Choroid plexus epithelial cell (primary cell): ENCODE measurements at regions not wholly inside any gene's neighbourhood (a gene's known extent, or its start where the extent isn't known, plus 50 kb on each side); places are given as distances from the start of the nearest gene placed in this dataset.

Experiments used
- DNase-seq: peaks from one replicate; pipeline ENCODE4 v3.0.0-alpha.2; 2010; ENCODE audit warnings: low read depth
- H3K4me3 ChIP-seq: 2 replicates; pipeline ENCODE4 v1.5.1; 2011; ENCODE audit warnings: low read depth, mild to moderate bottlenecking, control low read depth, low read length, moderate library complexity
- TF ChIP-seq, protein P1 (sequence below): conservative IDR thresholded peaks from 2 replicates; pipeline ENCODE4 v1.5.1; 2011; ENCODE audit warnings: low read depth, mild to moderate bottlenecking, control low read depth, inconsistent platforms, low read length, moderate library complexity

DNA sequence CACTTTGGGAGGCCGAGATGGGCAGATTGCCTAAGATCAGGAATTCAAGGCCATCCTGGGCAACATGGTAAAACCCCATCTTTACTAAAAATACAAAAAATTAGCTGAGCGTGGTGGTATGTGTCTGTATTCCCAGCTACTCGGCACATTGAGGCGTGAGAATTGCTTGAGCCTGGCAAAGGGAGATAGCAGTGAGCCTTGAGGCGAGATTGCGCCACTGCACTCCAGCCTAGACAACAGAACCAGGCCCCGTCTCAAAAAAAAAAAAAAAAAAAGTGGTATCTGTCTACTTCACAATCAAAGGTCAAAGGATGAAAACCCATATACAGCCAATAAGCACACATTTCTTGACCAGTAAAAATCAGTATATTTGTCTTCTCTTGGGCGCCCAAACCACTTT is 728.5 kb upstream of the ADAMTS16 start:
- TF ChIP-seq, protein P1, sequence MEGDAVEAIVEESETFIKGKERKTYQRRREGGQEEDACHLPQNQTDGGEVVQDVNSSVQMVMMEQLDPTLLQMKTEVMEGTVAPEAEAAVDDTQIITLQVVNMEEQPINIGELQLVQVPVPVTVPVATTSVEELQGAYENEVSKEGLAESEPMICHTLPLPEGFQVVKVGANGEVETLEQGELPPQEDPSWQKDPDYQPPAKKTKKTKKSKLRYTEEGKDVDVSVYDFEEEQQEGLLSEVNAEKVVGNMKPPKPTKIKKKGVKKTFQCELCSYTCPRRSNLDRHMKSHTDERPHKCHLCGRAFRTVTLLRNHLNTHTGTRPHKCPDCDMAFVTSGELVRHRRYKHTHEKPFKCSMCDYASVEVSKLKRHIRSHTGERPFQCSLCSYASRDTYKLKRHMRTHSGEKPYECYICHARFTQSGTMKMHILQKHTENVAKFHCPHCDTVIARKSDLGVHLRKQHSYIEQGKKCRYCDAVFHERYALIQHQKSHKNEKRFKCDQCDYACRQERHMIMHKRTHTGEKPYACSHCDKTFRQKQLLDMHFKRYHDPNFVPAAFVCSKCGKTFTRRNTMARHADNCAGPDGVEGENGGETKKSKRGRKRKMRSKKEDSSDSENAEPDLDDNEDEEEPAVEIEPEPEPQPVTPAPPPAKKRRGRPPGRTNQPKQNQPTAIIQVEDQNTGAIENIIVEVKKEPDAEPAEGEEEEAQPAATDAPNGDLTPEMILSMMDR = no peak
- H3K4me3 ChIP-seq = no peak overlapping the region
- no peak for DNase-seq

DNA sequence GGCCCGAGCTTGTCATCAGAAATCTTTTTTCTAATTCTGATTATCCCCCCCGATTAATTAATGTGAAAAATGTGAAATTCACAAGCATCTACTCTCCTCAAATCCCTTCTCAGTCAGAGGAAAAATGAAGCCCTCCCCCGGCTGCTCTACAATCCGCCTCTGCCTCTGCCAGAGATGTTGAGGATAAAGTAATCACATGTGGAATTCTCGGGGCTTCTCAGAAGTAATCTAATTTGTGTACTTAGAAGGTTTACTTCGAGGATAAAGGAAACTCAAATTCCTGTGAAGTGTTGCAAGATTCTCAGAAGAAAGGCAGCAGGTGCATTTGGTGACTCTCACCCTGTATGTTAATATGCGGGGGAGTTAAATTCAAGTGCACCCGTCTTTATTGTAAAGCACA is 726.1 kb upstream of the ADAMTS16 start:
- TF ChIP-seq, protein P1 = no peak
- DNase-seq = no peak
- H3K4me3 ChIP-seq = no peak overlapping the region

DNA sequence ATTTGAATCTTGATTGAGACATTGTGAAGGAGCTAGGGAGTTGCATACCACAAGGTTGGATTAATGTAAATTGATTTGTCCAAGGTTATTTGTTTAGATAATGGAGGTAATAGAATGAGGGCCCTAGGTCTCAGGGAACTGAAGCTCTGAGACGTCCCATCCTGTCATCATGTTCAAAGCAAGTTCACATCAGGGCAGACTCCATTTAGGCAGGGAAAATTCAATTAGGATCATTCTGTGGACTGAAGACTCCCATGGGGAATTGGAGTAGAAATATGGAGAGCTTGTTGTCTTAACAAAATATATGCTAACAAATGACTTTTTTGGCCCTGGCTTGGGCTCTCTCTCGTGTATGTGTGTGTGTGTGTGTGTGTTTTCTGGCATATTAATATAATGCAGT is 722.0 kb upstream of the ADAMTS16 start:
- no peak for DNase-seq
- TF ChIP-seq, protein P1 = no peak
- H3K4me3 ChIP-seq = no peak overlapping the region

DNA sequence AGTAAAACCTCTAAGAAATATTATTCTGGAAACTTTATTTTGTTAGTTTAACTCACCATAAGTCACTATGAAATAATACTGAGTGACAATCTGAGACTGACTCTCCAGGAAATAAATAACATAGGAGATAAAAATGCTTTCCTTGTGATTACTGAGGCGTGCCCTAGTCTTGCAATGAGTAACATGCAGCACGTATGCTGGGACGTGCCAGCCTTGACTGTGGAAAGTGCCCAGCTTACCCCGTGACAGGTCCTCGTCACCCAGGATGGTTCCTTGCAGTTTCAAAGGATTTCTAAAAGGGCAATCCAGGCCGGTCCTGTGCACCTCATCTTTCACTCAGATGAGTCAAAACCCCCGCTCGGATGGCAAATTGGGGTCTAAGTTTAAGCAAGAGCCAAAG is 720.8 kb upstream of the ADAMTS16 start:
- TF ChIP-seq, protein P1 = no peak
- no peak overlapping the region for H3K4me3 ChIP-seq
- DNase-seq = no peak

DNA sequence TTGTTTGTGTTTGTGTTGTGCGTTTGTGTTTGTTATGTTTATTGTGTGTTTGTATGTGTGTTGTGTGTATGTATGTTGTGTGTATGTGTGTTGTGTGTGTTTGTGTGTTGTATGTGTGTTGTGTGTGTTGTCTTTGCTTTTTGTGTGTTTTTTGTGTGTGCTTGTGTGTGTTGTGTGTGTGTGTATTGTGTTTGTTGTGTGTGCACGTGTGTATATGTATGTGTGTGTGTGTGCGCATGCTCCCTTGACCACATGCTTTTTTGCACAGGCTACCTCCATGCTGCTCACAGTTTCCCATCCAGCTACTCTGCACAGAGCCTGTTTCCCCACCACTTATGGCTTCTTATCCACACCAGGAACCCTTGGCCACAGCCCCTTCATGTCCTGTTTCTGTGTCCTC is 720.0 kb upstream of the ADAMTS16 start:
- TF ChIP-seq, protein P1 = no peak
- DNase-seq = no peak

DNA sequence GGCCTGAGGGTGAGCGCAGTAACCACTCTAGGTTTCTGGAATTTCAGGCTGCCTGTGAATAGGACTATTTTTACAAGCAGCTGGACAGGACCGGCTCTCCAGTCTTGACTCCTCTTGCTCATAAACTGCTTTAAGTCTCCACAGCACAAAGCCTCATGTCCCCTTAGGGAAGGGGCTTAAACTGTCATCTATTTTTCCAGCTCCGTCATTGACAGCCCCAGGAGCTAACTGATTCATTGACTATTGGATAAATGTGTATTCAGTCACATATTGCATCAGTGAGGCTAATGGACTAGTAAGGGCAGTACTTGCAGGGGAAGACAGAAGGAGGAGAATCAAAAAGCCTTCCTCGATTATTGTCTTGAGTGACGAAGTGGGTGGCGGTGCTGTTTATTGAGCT is 719.4 kb upstream of the ADAMTS16 start:
- TF ChIP-seq, protein P1 = no peak
- DNase-seq = no peak

More for the DNA sequence above, 720.0 kb upstream of the ADAMTS16 start:
- no peak overlapping the region for H3K4me3 ChIP-seq

DNA sequence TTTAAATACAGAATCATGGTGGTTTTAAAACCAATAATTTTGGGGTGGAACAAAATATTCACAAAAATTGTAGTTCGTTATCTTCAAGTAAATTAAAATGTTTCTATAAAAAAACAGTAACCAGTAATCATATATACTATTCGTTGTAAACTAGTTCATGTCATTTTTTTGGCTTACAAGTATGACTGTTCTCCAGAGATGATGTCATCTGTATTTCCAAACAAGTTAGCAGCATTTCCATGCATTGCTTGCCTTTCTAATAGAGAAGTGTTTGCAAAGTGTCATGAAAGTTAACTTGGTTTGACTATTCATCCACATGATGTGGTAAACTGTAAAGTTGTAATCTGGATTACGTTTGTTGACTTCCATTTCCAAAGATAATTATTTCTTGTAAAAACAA is 717.9 kb upstream of the ADAMTS16 start:
- H3K4me3 ChIP-seq = no peak overlapping the region
- no peak for DNase-seq
- TF ChIP-seq, protein P1 = no peak

More for the DNA sequence above, 719.4 kb upstream of the ADAMTS16 start:
- no peak overlapping the region for H3K4me3 ChIP-seq
